IPS-20b (cell line): ENCODE measurements at regions not wholly inside any gene's neighbourhood (a gene's known extent, or its start where the extent isn't known, plus 50 kb on each side); places are given as distances from the start of the nearest gene placed in this dataset.
"Not testable (repeated sequence)": the region's sequence is repeated elsewhere in the genome, so short reads cannot be mapped to it uniquely, and the experiment has no call there.

Experiments
- H3K27ac ChIP-seq: one replicate; pipeline ENCODE4 v1.5.1; 2013; ENCODE audit warnings: low read length
- H3K27me3 ChIP-seq: 2 replicates; pipeline ENCODE4 v1.6.1; 2013; ENCODE audit warnings: mild to moderate bottlenecking, low read length, inconsistent platforms; ENCODE audit not compliant: insufficient read depth
- H3K36me3 ChIP-seq: 2 replicates; pipeline ENCODE4 v1.6.1; 2013; ENCODE audit warnings: low read depth, mild to moderate bottlenecking, inconsistent platforms, low read length, moderate library complexity; ENCODE audit not compliant: insufficient read depth
- H3K4me1 ChIP-seq: 2 replicates; pipeline ENCODE4 v1.6.1; 2013; ENCODE audit warnings: mild to moderate bottlenecking, control low read depth, inconsistent platforms, low read length, moderate library complexity; ENCODE audit not compliant: insufficient read depth
- H3K4me3 ChIP-seq: 2 replicates; pipeline ENCODE4 v1.5.1; 2013; ENCODE audit warnings: mild to moderate bottlenecking, low read length, inconsistent platforms
- H3K9ac ChIP-seq: 2 replicates; pipeline ENCODE4 v1.6.1; 2013; ENCODE audit warnings: low read depth, mild to moderate bottlenecking, inconsistent platforms, low read length, moderate library complexity
- H3K9me3 ChIP-seq: 2 replicates; pipeline ENCODE4 v1.6.1; 2013; ENCODE audit warnings: mild to moderate bottlenecking, low read depth, low read length, inconsistent platforms; ENCODE audit not compliant: insufficient read depth

- Histone ChIP-seq H3K9me3 (no peaks in the 10 kb centered on the region), H3K36me3 (no peaks in the 10 kb centered on the region), H3K4me1 (no peaks in the 10 kb centered on the region), H3K27ac (no peak overlapping the region), H3K27me3 (no peaks in the 10 kb centered on the region; the same call in 1 of the 2 replicates), H3K9ac (no peak overlapping the region), H3K4me3 (no peak overlapping the region)
These were observed 132.0 kb upstream of the CACHD1 start for GRCh38 chr1:64337926-64338325.

- Histone ChIP-seq H3K27me3 (no peaks in the 10 kb centered on the region; the same call in 1 of the 2 replicates), H3K4me3 (no peak overlapping the region), H3K36me3 (no peaks in the 10 kb centered on the region), H3K9me3 (no peaks in the 10 kb centered on the region), H3K9ac (no peak overlapping the region), H3K27ac (no peak overlapping the region), H3K4me1 (peaks cover 3% of the 10 kb centered on the region; the same call in 1 of the 2 replicates)
These were observed 129.6 kb upstream of the CACHD1 start for GRCh38 chr1:64340361-64340760.

- Histone ChIP-seq H3K9ac (no peak overlapping the region), H3K4me1 (peaks cover 3% of the 10 kb centered on the region; the same call in 1 of the 2 replicates), H3K4me3 (no peak overlapping the region), H3K27ac (no peak overlapping the region), H3K27me3 (no peaks in the 10 kb centered on the region; the same call in 1 of the 2 replicates), H3K36me3 (no peaks in the 10 kb centered on the region), H3K9me3 (no peaks in the 10 kb centered on the region)
These were observed 126.7 kb upstream of the CACHD1 start for GRCh38 chr1:64343105-64343822.

GRCh38 chr1:64343823-64344190 lies 126.1 kb upstream of the CACHD1 start:
- H3K9ac ChIP-seq = no peak overlapping the region
- no peaks in the 10 kb centered on the region for H3K36me3 ChIP-seq
- H3K9me3 ChIP-seq = no peaks in the 10 kb centered on the region
- H3K27ac ChIP-seq = no peak overlapping the region
- peaks cover 3% of the 10 kb centered on the region; the same call in 1 of the 2 replicates for H3K4me1 ChIP-seq
- H3K27me3 ChIP-seq = no peaks in the 10 kb centered on the region; the same call in 1 of the 2 replicates
- H3K4me3 ChIP-seq = no peak overlapping the region

- H3K27me3 ChIP-seq = no peaks in the 10 kb centered on the region
These were observed 121.5 kb upstream of the CACHD1 start for GRCh38 chr1:64348270-64348960.

GRCh38 chr1:64348961-64349648 lies 120.8 kb upstream of the CACHD1 start:
- Histone ChIP-seq H3K4me1 (no peaks in the 10 kb centered on the region), H3K4me3 (no peak overlapping the region), H3K9ac (no peak overlapping the region), H3K27ac (no peak overlapping the region), H3K9me3 (no peaks in the 10 kb centered on the region), H3K27me3 (no peaks in the 10 kb centered on the region; the same call in 1 of the 2 replicates), H3K36me3 (no peaks in the 10 kb centered on the region; the same call in 1 of the 2 replicates)

More at GRCh38 chr1:64348270-64348960, 121.5 kb upstream of the CACHD1 start:
- Histone ChIP-seq H3K4me3 (no peak overlapping the region), H3K4me1 (peaks cover 3% of the 10 kb centered on the region; the same call in 1 of the 2 replicates), H3K9ac (no peak overlapping the region), H3K36me3 (no peaks in the 10 kb centered on the region; the same call in 1 of the 2 replicates), H3K27ac (no peak overlapping the region), H3K9me3 (no peaks in the 10 kb centered on the region)

GRCh38 chr1:64355534-64355933 lies 114.4 kb upstream of the CACHD1 start:
- H3K9me3 ChIP-seq, H3K4me3 ChIP-seq, H3K27ac ChIP-seq, H3K9ac ChIP-seq, H3K36me3 ChIP-seq: not testable (repeated sequence)
- Histone ChIP-seq H3K4me1 (peaks cover 20% of the 10 kb centered on the region), H3K27me3 (peaks cover 32% of the 10 kb centered on the region)

- Histone ChIP-seq H3K9ac (no peak overlapping the region), H3K4me1 (peaks cover 20% of the 10 kb centered on the region), H3K27me3 (peaks cover 32% of the 10 kb centered on the region), H3K36me3 (no peaks in the 10 kb centered on the region), H3K4me3 (peak overlapping the region; percentile 45), H3K27ac (no peak overlapping the region), H3K9me3 (no peaks in the 10 kb centered on the region)
These were observed 113.2 kb upstream of the CACHD1 start for GRCh38 chr1:64356636-64357256.

GRCh38 chr1:64357422-64357821 lies 112.5 kb upstream of the CACHD1 start:
- Histone ChIP-seq H3K36me3 (no peaks in the 10 kb centered on the region), H3K9me3 (no peaks in the 10 kb centered on the region), H3K4me3 (peak overlapping the region; percentile 45), H3K27me3 (peaks cover 32% of the 10 kb centered on the region), H3K9ac (no peak overlapping the region), H3K4me1 (peaks cover 20% of the 10 kb centered on the region), H3K27ac (no peak overlapping the region)

GRCh38 chr1:64358692-64359091 lies 111.2 kb upstream of the CACHD1 start:
- Histone ChIP-seq H3K27ac (no peak overlapping the region), H3K36me3 (no peaks in the 10 kb centered on the region), H3K4me3 (no peak overlapping the region), H3K27me3 (peaks cover 32% of the 10 kb centered on the region), H3K9ac (no peak overlapping the region), H3K9me3 (no peaks in the 10 kb centered on the region), H3K4me1 (peaks cover 20% of the 10 kb centered on the region)

GRCh38 chr1:64361974-64362373 lies 108.0 kb upstream of the CACHD1 start:
- no peak overlapping the region for H3K27ac ChIP-seq
- H3K9ac ChIP-seq = no peak overlapping the region
- peaks cover 11% of the 10 kb centered on the region for H3K4me1 ChIP-seq
- peaks cover 20% of the 10 kb centered on the region for H3K27me3 ChIP-seq
- no peaks in the 10 kb centered on the region for H3K9me3 ChIP-seq
- no peaks in the 10 kb centered on the region for H3K36me3 ChIP-seq
- H3K4me3 ChIP-seq = no peak overlapping the region
